GM12891 (cell line): ENCODE measurements at regions not wholly inside any gene's neighbourhood (a gene's known extent, or its start where the extent isn't known, plus 50 kb on each side); places are given as distances from the start of the nearest gene placed in this dataset.

Experiments
- DNase-seq: peaks from one replicate; pipeline ENCODE4 v3.0.0; 2011; ENCODE audit warnings: low spot score; ENCODE audit not compliant: insufficient read length
- FAIRE-seq: peaks from 2 replicates; lab custom pipeline; 2011; peaks lifted over from hg19 to GRCh38; lab: Jason Lieb, UNC
- PAX5 ChIP-seq: IDR thresholded peaks from 2 replicates; pipeline ENCODE4 v1.6.1; 2011; ENCODE audit warnings: low read length, moderate library complexity, mild to moderate bottlenecking; ENCODE audit not compliant: insufficient read depth, severe bottlenecking
- POLR2A ChIP-seq: IDR thresholded peaks from 2 replicates; pipeline ENCODE4 v1.6.1; 2011; ENCODE audit warnings: low read depth, low read length, control low read depth
- POLR2AphosphoS5 ChIP-seq: IDR thresholded peaks from 2 replicates; pipeline ENCODE4 v1.6.1; 2011; ENCODE audit warnings: low read depth, low read length, control low read depth
- POU2F2 ChIP-seq: IDR thresholded peaks from 2 replicates; pipeline ENCODE4 v1.6.1; 2011; ENCODE audit warnings: low read depth, mild to moderate bottlenecking, control low read depth, low read length, moderate library complexity
- SPI1 ChIP-seq: IDR thresholded peaks from 2 replicates; pipeline ENCODE4 v1.6.1; 2011; ENCODE audit warnings: low read depth, low read length, control low read depth
- TAF1 ChIP-seq: IDR thresholded peaks from 2 replicates; pipeline ENCODE4 v1.6.1; 2011; ENCODE audit warnings: low read depth, low read length, control low read depth

- no peak for FAIRE-seq
- TF ChIP-seq TAF1 (no peak), POLR2A (no peak), POU2F2 (no peak), PAX5 (no peak), SPI1 (no peak), POLR2AphosphoS5 (no peak)
- DNase-seq: no peak
Measured at GRCh38 chr5:111859031-111859430, 102.0 kb upstream of the NREP start.

GRCh38 chr5:111857623-111858022, 100.6 kb upstream of the NREP start:
- no peak for TF ChIP-seq TAF1
- no peak for TF ChIP-seq POU2F2
- TF ChIP-seq PAX5: no peak
- no peak for TF ChIP-seq POLR2A
- TF ChIP-seq SPI1: no peak
- TF ChIP-seq POLR2AphosphoS5: no peak
- no peak for DNase-seq

GRCh38 chr5:111856876-111857466, 100.0 kb upstream of the NREP start:
- FAIRE-seq: no peak
- DNase-seq: no peak
- TF ChIP-seq PAX5 (no peak), SPI1 (no peak), POLR2A (no peak), POU2F2 (no peak), TAF1 (no peak), POLR2AphosphoS5 (no peak)

More at GRCh38 chr5:111857623-111858022, 100.6 kb upstream of the NREP start:
- FAIRE-seq: no peak

- no peak for TF ChIP-seq POLR2A
- no peak for TF ChIP-seq POU2F2
- no peak for TF ChIP-seq POLR2AphosphoS5
- no peak for TF ChIP-seq SPI1
- no peak for TF ChIP-seq PAX5
- TF ChIP-seq TAF1: no peak
- DNase-seq (no peak), FAIRE-seq (no peak)
Measured at GRCh38 chr5:111855356-111855755, 98.4 kb upstream of the NREP start.

GRCh38 chr5:111854186-111854585, 97.2 kb upstream of the NREP start:
- DNase-seq (no peak), FAIRE-seq (no peak)
- TF ChIP-seq TAF1: no peak
- TF ChIP-seq SPI1: no peak
- no peak for TF ChIP-seq PAX5
- TF ChIP-seq POLR2A: no peak
- no peak for TF ChIP-seq POU2F2
- no peak for TF ChIP-seq POLR2AphosphoS5

GRCh38 chr5:111853748-111854147, 96.8 kb upstream of the NREP start:
- DNase-seq: no peak
- FAIRE-seq: peak; percentile 28
- TF ChIP-seq POU2F2 (no peak), PAX5 (no peak), SPI1 (no peak), POLR2A (no peak), POLR2AphosphoS5 (no peak), TAF1 (no peak)

- no peak for DNase-seq
- FAIRE-seq: no peak
Measured at GRCh38 chr5:111851631-111852548, 94.9 kb upstream of the NREP start.

GRCh38 chr5:111848476-111848875, 91.5 kb upstream of the NREP start:
- FAIRE-seq (no peak), DNase-seq (no peak)
- no peak for TF ChIP-seq POLR2AphosphoS5
- TF ChIP-seq POLR2A: no peak
- TF ChIP-seq TAF1: no peak
- no peak for TF ChIP-seq POU2F2
- no peak for TF ChIP-seq PAX5

More at GRCh38 chr5:111851631-111852548, 94.9 kb upstream of the NREP start:
- TF ChIP-seq POU2F2: no peak
- TF ChIP-seq POLR2AphosphoS5: no peak
- TF ChIP-seq POLR2A: no peak
- no peak for TF ChIP-seq TAF1
- TF ChIP-seq SPI1: no peak
- TF ChIP-seq PAX5: no peak

GRCh38 chr5:111847052-111847925, 90.3 kb upstream of the NREP start:
- TF ChIP-seq SPI1 (no peak), POLR2AphosphoS5 (no peak), PAX5 (no peak), POLR2A (no peak), TAF1 (no peak), POU2F2 (no peak)
- no peak for FAIRE-seq
- DNase-seq: no peak
